NCI-H2029 (cell line): ENCODE measurements at regions not wholly inside any gene's neighbourhood (a gene's known extent, or its start where the extent isn't known, plus 50 kb on each side); places are given as distances from the start of the nearest gene placed in this dataset.

Experiments used
- DNase-seq: peaks from one replicate; lab custom pipeline; 2025; lab: John Stamatoyannopoulos, UW

- DNase-seq = no peak
Measured at GRCh38 chr6:163986313-163986712, 571.8 kb downstream of the QKI start.

GRCh38 chr6:163985710-163986109, 571.2 kb downstream of the QKI start:
- DNase-seq = no peak

- DNase-seq = no peak
Measured at GRCh38 chr6:163985040-163985439, 570.5 kb downstream of the QKI start.

- no peak for DNase-seq
Measured at GRCh38 chr6:163984124-163984936, 569.8 kb downstream of the QKI start.

GRCh38 chr6:163983679-163984078, 569.2 kb downstream of the QKI start:
- DNase-seq = no peak

GRCh38 chr6:163974322-163974721, 559.8 kb downstream of the QKI start:
- DNase-seq = no peak

GRCh38 chr6:163971841-163972838, 557.6 kb downstream of the QKI start:
- DNase-seq = no peak

- no peak for DNase-seq
Measured at GRCh38 chr6:163970846-163971564, 556.5 kb downstream of the QKI start.

- DNase-seq = no peak
Measured at GRCh38 chr6:163965426-163966348, 551.2 kb downstream of the QKI start.

- no peak for DNase-seq
Measured at GRCh38 chr6:163964789-163965188, 550.3 kb downstream of the QKI start.

- DNase-seq = no peak
Measured at GRCh38 chr6:163963205-163964120, 548.9 kb downstream of the QKI start.

GRCh38 chr6:163962627-163963117, 548.2 kb downstream of the QKI start:
- no peak for DNase-seq

GRCh38 chr6:163960128-163960527, 545.6 kb downstream of the QKI start:
- no peak for DNase-seq

- no peak for DNase-seq
Measured at GRCh38 chr6:163958646-163959045, 544.1 kb downstream of the QKI start.

- DNase-seq = peak; percentile 59
Measured at GRCh38 chr6:163956571-163957407, 542.3 kb downstream of the QKI start.

- DNase-seq = no peak
Measured at GRCh38 chr6:163955756-163956155, 541.2 kb downstream of the QKI start.

- no peak for DNase-seq
Measured at GRCh38 chr6:163955096-163955495, 540.6 kb downstream of the QKI start.

- no peak for DNase-seq
Measured at GRCh38 chr6:163954088-163954775, 539.7 kb downstream of the QKI start.
